Neural cell (in vitro differentiated cells): ENCODE measurements at regions not wholly inside any gene's neighbourhood (a gene's known extent, or its start where the extent isn't known, plus 50 kb on each side); places are given as distances from the start of the nearest gene placed in this dataset.

Experiments
- CTCF ChIP-seq: fragments of 450-650 bp; IDR thresholded peaks from 2 replicates; pipeline ENCODE4 v1.5.1; 2014; ENCODE audit warnings: antibody characterized with exemption, mild to moderate bottlenecking, moderate library complexity; ENCODE audit not compliant: poor library complexity, severe bottlenecking
- EZH2 ChIP-seq: fragments of 200-600, 300-800 bp; shearing (Covaris generic), sonication (generic); IDR thresholded peaks from 2 replicates; pipeline ENCODE4 v1.6.1; 2014; ENCODE audit warnings: antibody characterized with exemption, low read length, borderline replicate concordance, mild to moderate bottlenecking; ENCODE audit not compliant: insufficient read depth, poor library complexity, severe bottlenecking
- POLR2AphosphoS5 ChIP-seq: IDR thresholded peaks from 2 replicates; pipeline ENCODE4 v1.6.1; 2012
- REST ChIP-seq: IDR thresholded peaks from 2 replicates; pipeline ENCODE4 v1.6.1; 2012; ENCODE audit warnings: borderline replicate concordance
- SMC3 ChIP-seq: fragments of 450-650 bp; conservative IDR thresholded peaks from 2 replicates; pipeline ENCODE4 v1.6.1; 2014; ENCODE audit warnings: antibody characterized with exemption, mild to moderate bottlenecking, moderate library complexity; ENCODE audit not compliant: poor library complexity
- TAF1 ChIP-seq: IDR thresholded peaks from 2 replicates; pipeline ENCODE4 v1.6.1; 2012; ENCODE audit warnings: low read depth

GRCh38 chr2:211216221-211216620 is 659.8 kb downstream of the CPS1 start:
- TF ChIP-seq EZH2 (no peak), CTCF (no peak), REST (no peak), TAF1 (no peak), SMC3 (no peak), POLR2AphosphoS5 (no peak)
